ENCODE measurements at regions not wholly inside any gene's neighbourhood (a gene's known extent, or its start where the extent isn't known, plus 50 kb on each side); places are given as distances from the start of the nearest gene placed in this dataset.

DNA sequence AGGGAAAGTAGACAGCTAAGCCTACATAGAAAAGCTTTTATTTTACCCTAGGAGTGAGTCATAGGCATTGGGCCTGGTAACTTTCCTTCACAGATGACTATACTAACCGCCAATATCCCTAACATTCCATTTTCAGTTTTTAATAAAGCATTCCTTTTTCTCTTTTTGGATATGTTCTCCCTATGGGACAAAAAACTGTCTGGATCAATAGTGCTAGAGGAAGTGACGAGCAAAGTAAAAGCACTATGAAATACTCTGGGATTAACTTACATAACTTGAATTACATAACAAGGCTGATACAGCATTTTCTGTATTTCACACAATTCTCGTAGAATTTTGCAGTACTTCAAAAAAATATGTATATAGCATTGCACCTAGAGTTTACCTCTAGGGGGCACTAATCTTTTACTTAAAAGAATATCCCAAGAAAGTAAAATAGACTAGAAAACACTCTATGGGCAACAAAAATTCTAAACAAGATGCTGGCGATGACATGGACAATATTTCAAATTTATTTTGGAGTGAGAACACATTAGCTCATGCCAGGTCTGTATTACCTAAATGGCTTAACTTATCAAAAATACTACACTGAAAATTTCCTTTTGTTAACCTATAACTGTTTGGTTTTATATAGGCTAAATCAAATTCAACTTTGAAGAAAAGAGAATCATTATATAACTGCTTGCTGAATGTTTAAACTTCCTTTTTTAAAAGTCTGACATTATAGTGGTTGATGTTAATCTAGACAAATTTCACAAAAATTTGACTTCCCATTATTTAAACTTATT lies 66.3 kb upstream of the DST start (continued):
- TF ChIP-seq, protein P1, sequence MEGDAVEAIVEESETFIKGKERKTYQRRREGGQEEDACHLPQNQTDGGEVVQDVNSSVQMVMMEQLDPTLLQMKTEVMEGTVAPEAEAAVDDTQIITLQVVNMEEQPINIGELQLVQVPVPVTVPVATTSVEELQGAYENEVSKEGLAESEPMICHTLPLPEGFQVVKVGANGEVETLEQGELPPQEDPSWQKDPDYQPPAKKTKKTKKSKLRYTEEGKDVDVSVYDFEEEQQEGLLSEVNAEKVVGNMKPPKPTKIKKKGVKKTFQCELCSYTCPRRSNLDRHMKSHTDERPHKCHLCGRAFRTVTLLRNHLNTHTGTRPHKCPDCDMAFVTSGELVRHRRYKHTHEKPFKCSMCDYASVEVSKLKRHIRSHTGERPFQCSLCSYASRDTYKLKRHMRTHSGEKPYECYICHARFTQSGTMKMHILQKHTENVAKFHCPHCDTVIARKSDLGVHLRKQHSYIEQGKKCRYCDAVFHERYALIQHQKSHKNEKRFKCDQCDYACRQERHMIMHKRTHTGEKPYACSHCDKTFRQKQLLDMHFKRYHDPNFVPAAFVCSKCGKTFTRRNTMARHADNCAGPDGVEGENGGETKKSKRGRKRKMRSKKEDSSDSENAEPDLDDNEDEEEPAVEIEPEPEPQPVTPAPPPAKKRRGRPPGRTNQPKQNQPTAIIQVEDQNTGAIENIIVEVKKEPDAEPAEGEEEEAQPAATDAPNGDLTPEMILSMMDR (IDR thresholded peaks at IDR 0.05 in 2 of 3, conservative IDR thresholded peaks at IDR 0.05 in 1 of 3; ENCODE audit: control insufficient read depth in 2 of 3, extremely low read depth in 1 of 3, insufficient read depth in 1 of 3, low read depth in 3 of 3, low read length in 3 of 3) = peak; percentile 29 to 54 (median 53); a peak in 4 of 6 replicates
- peak; percentile 42; the same call in 1 of the 2 replicates for TF ChIP-seq ZNF24 (IDR thresholded peaks at IDR 0.05)
- TF ChIP-seq YBX1 (IDR thresholded peaks at IDR 0.05) = no peak
- no peak for TF ChIP-seq FOS (IDR thresholded peaks at IDR 0.05; ENCODE audit: borderline replicate concordance, extremely low read depth, insufficient read length)
- TF ChIP-seq TBL1XR1 (IDR thresholded peaks at IDR 0.05; ENCODE audit: low read depth, low read length) = no peak
- TF ChIP-seq MTA3 (IDR thresholded peaks at IDR 0.05; ENCODE audit: borderline replicate concordance, low read length) = no peak
- no peak for TF ChIP-seq EZH2 (IDR thresholded peaks at IDR 0.05; ENCODE audit: borderline replicate concordance, control insufficient read depth, low read depth, low read length)
- TF ChIP-seq, protein P2, sequence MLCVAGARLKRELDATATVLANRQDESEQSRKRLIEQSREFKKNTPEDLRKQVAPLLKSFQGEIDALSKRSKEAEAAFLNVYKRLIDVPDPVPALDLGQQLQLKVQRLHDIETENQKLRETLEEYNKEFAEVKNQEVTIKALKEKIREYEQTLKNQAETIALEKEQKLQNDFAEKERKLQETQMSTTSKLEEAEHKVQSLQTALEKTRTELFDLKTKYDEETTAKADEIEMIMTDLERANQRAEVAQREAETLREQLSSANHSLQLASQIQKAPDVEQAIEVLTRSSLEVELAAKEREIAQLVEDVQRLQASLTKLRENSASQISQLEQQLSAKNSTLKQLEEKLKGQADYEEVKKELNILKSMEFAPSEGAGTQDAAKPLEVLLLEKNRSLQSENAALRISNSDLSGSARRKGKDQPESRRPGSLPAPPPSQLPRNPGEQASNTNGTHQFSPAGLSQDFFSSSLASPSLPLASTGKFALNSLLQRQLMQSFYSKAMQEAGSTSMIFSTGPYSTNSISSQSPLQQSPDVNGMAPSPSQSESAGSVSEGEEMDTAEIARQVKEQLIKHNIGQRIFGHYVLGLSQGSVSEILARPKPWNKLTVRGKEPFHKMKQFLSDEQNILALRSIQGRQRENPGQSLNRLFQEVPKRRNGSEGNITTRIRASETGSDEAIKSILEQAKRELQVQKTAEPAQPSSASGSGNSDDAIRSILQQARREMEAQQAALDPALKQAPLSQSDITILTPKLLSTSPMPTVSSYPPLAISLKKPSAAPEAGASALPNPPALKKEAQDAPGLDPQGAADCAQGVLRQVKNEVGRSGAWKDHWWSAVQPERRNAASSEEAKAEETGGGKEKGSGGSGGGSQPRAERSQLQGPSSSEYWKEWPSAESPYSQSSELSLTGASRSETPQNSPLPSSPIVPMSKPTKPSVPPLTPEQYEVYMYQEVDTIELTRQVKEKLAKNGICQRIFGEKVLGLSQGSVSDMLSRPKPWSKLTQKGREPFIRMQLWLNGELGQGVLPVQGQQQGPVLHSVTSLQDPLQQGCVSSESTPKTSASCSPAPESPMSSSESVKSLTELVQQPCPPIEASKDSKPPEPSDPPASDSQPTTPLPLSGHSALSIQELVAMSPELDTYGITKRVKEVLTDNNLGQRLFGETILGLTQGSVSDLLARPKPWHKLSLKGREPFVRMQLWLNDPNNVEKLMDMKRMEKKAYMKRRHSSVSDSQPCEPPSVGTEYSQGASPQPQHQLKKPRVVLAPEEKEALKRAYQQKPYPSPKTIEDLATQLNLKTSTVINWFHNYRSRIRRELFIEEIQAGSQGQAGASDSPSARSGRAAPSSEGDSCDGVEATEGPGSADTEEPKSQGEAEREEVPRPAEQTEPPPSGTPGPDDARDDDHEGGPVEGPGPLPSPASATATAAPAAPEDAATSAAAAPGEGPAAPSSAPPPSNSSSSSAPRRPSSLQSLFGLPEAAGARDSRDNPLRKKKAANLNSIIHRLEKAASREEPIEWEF (IDR thresholded peaks at IDR 0.05; ENCODE audit: insufficient replicate concordance, low read depth, low read length) = no peak
- TF ChIP-seq TARDBP (IDR thresholded peaks at IDR 0.05; ENCODE audit: borderline replicate concordance) = no peak
- TF ChIP-seq ESRRA (IDR thresholded peaks at IDR 0.05; ENCODE audit: low read length) = no peak
- TF ChIP-seq, protein P3, sequence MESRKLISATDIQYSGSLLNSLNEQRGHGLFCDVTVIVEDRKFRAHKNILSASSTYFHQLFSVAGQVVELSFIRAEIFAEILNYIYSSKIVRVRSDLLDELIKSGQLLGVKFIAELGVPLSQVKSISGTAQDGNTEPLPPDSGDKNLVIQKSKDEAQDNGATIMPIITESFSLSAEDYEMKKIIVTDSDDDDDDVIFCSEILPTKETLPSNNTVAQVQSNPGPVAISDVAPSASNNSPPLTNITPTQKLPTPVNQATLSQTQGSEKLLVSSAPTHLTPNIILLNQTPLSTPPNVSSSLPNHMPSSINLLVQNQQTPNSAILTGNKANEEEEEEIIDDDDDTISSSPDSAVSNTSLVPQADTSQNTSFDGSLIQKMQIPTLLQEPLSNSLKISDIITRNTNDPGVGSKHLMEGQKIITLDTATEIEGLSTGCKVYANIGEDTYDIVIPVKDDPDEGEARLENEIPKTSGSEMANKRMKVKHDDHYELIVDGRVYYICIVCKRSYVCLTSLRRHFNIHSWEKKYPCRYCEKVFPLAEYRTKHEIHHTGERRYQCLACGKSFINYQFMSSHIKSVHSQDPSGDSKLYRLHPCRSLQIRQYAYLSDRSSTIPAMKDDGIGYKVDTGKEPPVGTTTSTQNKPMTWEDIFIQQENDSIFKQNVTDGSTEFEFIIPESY (IDR thresholded peaks at IDR 0.05) = no peak
- TF ChIP-seq PAX5 (IDR thresholded peaks at IDR 0.05; ENCODE audit: borderline replicate concordance, low read depth, low read length) = no peak
- TF ChIP-seq HDAC2 (IDR thresholded peaks at IDR 0.05) = no peak
- TF ChIP-seq NR2C2 (IDR thresholded peaks at IDR 0.05; ENCODE audit: borderline replicate concordance, control insufficient read depth, insufficient read length, low read depth) = no peak
- TF ChIP-seq NR2F1 (conservative IDR thresholded peaks at IDR 0.05) = no peak
- no peak for TF ChIP-seq FOXM1 (IDR thresholded peaks at IDR 0.05; ENCODE audit: low read depth, low read length)
- TF ChIP-seq, protein P4, sequence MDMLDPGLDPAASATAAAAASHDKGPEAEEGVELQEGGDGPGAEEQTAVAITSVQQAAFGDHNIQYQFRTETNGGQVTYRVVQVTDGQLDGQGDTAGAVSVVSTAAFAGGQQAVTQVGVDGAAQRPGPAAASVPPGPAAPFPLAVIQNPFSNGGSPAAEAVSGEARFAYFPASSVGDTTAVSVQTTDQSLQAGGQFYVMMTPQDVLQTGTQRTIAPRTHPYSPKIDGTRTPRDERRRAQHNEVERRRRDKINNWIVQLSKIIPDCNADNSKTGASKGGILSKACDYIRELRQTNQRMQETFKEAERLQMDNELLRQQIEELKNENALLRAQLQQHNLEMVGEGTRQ (IDR thresholded peaks at IDR 0.05; ENCODE audit: borderline replicate concordance, low read depth, low read length) = no peak
- no peak for TF ChIP-seq POLR2A (IDR thresholded peaks at IDR 0.05; ENCODE audit: low read depth, low read length)
- no peak for TF ChIP-seq SREBF1 (IDR thresholded peaks at IDR 0.05; ENCODE audit: low read length)
- no peak for TF ChIP-seq CBX3 (IDR thresholded peaks at IDR 0.05; ENCODE audit: borderline replicate concordance, low read depth)
- peak; percentile 45 for TF ChIP-seq RAD21 (IDR thresholded peaks at IDR 0.05; ENCODE audit: insufficient read depth, low read depth, low read length)
